ENCODE measurements at regions not wholly inside any gene's neighbourhood (a gene's known extent, or its start where the extent isn't known, plus 50 kb on each side); places are given as distances from the start of the nearest gene placed in this dataset.

- H3K4me3 ChIP-seq (ENCODE audit: control insufficient read depth, low read depth, low read length): no peak overlapping the region
- no peak for TF ChIP-seq CTCF (IDR thresholded peaks at IDR 0.05; ENCODE audit: control insufficient read depth, insufficient read depth, low read depth, low read length, missing control alignments)
Observed at GRCh38 chr20:10985536-10985935, 311.7 kb upstream of the JAG1 start.

GRCh38 chr20:10986586-10986985, 312.8 kb upstream of the JAG1 start:
- DNase-seq (ENCODE audit: low read depth): no peak
- no peak overlapping the region for H3K4me3 ChIP-seq (ENCODE audit: control insufficient read depth, low read depth, low read length)
- TF ChIP-seq CTCF (IDR thresholded peaks at IDR 0.05; ENCODE audit: control insufficient read depth, insufficient read depth, low read depth, low read length, missing control alignments): no peak

More at GRCh38 chr20:10985536-10985935, 311.7 kb upstream of the JAG1 start:
- no peak for DNase-seq (ENCODE audit: low read depth)

DNA sequence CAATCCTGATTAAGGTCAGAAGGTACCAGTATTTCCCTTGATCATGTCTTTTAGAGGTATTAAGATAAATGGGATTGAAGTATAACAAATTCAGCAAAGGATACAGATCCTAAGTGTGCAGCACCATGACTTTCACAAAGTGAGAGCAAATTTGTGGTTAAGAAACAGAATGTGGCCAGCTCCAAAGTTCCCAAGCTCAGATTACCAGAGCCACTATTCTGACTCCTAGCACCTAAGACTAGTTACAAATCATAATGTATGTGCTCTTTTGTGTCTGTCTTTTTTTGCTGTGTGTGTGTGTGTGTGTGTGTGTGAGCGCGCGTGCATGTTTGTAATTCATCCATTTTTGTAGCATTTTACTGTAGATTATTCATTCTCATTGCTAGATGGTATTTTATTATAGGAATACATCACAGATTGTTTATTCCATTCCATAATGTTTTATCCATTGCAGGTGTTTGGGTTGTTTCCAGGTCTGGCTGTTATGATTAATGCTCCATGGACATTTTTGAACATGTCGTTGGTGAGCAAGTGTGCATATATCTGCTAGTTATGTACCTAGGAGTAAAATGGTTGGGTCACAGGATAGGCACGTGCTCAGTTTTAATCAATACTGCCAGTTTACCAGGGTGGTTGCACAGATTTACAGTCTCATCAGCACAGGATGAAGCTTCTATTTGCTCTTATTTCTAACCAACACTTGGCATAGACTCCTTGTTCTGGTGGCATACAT, 314.0 kb upstream of the JAG1 start:
- TF ChIP-seq CTCF (IDR thresholded peaks at IDR 0.05; ENCODE audit: control insufficient read depth, insufficient read depth, low read depth, low read length, missing control alignments): no peak
- no peak overlapping the region for H3K4me3 ChIP-seq (ENCODE audit: control insufficient read depth, low read depth, low read length)
- no peak for DNase-seq (ENCODE audit: low read depth)

GRCh38 chr20:10990625-10991382, 317.0 kb upstream of the JAG1 start:
- no peak for TF ChIP-seq CTCF (IDR thresholded peaks at IDR 0.05; ENCODE audit: control insufficient read depth, insufficient read depth, low read depth, low read length, missing control alignments)
- no peak overlapping the region for H3K4me3 ChIP-seq (ENCODE audit: control insufficient read depth, low read depth, low read length)
- no peak for DNase-seq (ENCODE audit: low read depth)

DNA sequence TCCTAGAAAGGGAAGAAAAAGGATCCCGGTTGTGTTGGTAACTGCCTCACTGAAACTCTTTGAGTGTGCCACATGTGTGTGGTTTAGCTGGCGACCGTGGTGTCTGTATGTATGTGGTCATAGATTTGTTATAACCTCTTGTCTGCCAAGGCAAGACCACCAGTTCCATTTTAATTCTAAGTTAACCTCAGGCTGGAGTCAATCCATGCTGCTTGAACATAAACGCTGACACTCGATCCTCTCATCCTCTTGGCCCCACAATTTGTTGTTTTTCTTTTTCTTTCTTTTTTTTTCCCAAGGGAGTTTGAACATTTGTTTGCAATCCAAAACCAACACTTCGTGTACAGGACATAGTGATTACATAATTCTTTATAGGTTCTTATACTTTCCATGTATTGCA, 318.9 kb upstream of the JAG1 start:
- TF ChIP-seq CTCF (IDR thresholded peaks at IDR 0.05; ENCODE audit: control insufficient read depth, insufficient read depth, low read depth, low read length, missing control alignments): no peak
- DNase-seq (ENCODE audit: low read depth): no peak
- H3K4me3 ChIP-seq (ENCODE audit: control insufficient read depth, low read depth, low read length): no peak overlapping the region

- no peak for TF ChIP-seq CTCF (IDR thresholded peaks at IDR 0.05; ENCODE audit: control insufficient read depth, insufficient read depth, low read depth, low read length, missing control alignments)
- DNase-seq (ENCODE audit: low read depth): no peak
- no peak overlapping the region for H3K4me3 ChIP-seq (ENCODE audit: control insufficient read depth, low read depth, low read length)
Observed at GRCh38 chr20:10994991-10995700, 321.3 kb upstream of the JAG1 start.

All from AG09309 (cell line).